ENCODE measurements at regions not wholly inside any gene's neighbourhood (a gene's known extent, or its start where the extent isn't known, plus 50 kb on each side); places are given as distances from the start of the nearest gene placed in this dataset.

DNA sequence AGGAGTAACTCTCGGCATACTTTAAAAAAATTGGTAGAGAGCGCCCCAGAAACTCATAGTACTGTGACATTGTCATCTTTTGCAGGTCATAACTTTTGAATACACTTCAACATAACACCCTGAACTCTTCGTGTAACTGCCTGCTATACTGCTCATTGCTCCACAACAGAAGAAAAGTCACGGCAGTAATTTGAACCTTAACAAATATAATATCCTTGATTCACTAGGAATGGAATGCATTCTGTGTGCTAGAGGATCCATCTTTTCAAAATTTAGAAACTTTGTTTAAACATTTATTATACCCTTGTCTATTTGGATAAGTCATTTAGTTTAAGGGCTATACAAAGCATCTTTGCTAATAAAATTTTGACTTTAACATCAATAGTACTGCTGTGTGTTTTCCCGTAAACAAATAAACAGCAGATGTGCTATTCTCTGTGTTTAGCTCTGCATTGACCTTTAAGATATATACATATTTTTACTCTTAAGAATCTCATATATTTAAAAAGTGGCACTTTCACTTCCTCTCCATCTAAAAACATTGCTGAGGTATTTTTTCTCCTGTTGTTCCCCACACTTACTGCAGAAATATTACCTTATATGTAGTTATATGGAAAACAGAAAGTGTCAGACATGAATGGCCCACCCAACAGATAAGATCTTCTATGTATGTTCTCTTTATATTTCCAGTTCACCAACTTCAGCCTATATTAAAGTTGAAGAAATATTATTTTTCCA lies 217.6 kb upstream of the TMEM229A start:
- Histone ChIP-seq H3K56ac (ENCODE audit: insufficient read length, low read depth, low read length) (no peak overlapping the region), H3K4me2 (ENCODE audit: insufficient read depth, insufficient read length, low read length) (no peak overlapping the region), H2BK12ac (ENCODE audit: insufficient read length, low read depth, low read length) (no peak overlapping the region), H3K9me3 (ENCODE audit: control insufficient read depth, low read depth, low read length) (no peaks in the 10 kb centered on the region), H3K4ac (ENCODE audit: low read depth, low read length) (no peak overlapping the region), H3K14ac (ENCODE audit: insufficient read depth, low read length) (no peak overlapping the region), H4K20me1 (ENCODE audit: control insufficient read depth, insufficient read depth, insufficient read length) (no peaks in the 10 kb centered on the region), H3K79me2 (ENCODE audit: insufficient read depth, low read length) (no peaks in the 10 kb centered on the region), H3K9ac (ENCODE audit: extremely low read depth, insufficient read length, low read length) (no peak overlapping the region), H3K79me1 (ENCODE audit: insufficient read depth, low read depth, low read length, poor library complexity, severe bottlenecking) (no peaks in the 10 kb centered on the region), H3K23me2 (ENCODE audit: insufficient read length, low read depth, low read length, poor library complexity, severe bottlenecking) (no peaks in the 10 kb centered on the region), H3K23ac (ENCODE audit: insufficient read length, low read depth, low read length) (no peak overlapping the region), H2AFZ (ENCODE audit: low read length) (no peak overlapping the region), H2BK120ac (ENCODE audit: low read depth, low read length, poor library complexity, severe bottlenecking) (no peak overlapping the region), H2BK20ac (ENCODE audit: low read depth, low read length, poor library complexity, severe bottlenecking) (no peak overlapping the region), H4K8ac (replicated peaks; ENCODE audit: insufficient read length, low read depth, low read length) (no peak overlapping the region), H3K18ac (ENCODE audit: insufficient read length, low read depth, low read length) (no peak overlapping the region), H2AK5ac (ENCODE audit: insufficient read length, low read length) (no peak overlapping the region), H2BK5ac (ENCODE audit: insufficient read length, low read length) (no peak overlapping the region), H4K5ac (ENCODE audit: insufficient read length, low read depth, low read length) (no peak overlapping the region), H2BK15ac (ENCODE audit: low read depth, low read length) (no peak overlapping the region), H3K27me3 (ENCODE audit: insufficient read depth, low read length) (no peaks in the 10 kb centered on the region), H3K27ac (ENCODE audit: insufficient read length, low read depth, low read length) (no peak overlapping the region), H3T11ph (ENCODE audit: low read length) (no peak overlapping the region), H3K4me1 (ENCODE audit: insufficient read depth, low read length) (peaks cover 3% of the 10 kb centered on the region; the same call in 1 of the 2 replicates), H4K91ac (ENCODE audit: insufficient read length, low read depth, low read length) (no peak overlapping the region)
- Mint-ChIP-seq H3K36me3 (ENCODE audit: insufficient read depth in 1 of 3, low read depth in 3 of 3) (no peaks in the 10 kb centered on the region), H3K4me1 (peaks cover 4 to 7% of the 10 kb centered on the region in 2 experiments; a peak in 3 of 4 replicates), H3K9me3 (no peaks in the 10 kb centered on the region), H3K27ac (no peak overlapping the region), H3K4me3 (no peak overlapping the region), H3K27me3 (ENCODE audit: low read depth) (no peaks in the 10 kb centered on the region)
- no peak for TF ChIP-seq CTCF (conservative IDR thresholded peaks at IDR 0.05)
- WGBS (ENCODE audit: extremely low coverage, insufficient read length, low lambda C conversion rate) = no CpG with 5 or more reads among the region's 5 CpGs
- no peak for DNase-seq

Measured in H9 (cell line).